Activated T-cell treated with anti-CD3 and anti-CD28 coated beads, Interleukin-2, amount 50 U/mL, for 4 hours (primary cell): ENCODE measurements at regions not wholly inside any gene's neighbourhood (a gene's known extent, or its start where the extent isn't known, plus 50 kb on each side); places are given as distances from the start of the nearest gene placed in this dataset.

Experiments used
- ATAC-seq, 2 donors: fragments of 200-7000 bp; cut with Tn5 transposase; one replicate each; pipeline ENCODE4 v1.10.0; 2021
- DNase-seq: peaks from one replicate; pipeline ENCODE4 v3.0.0-alpha.2; 2020
- H3K27me3 Mint-ChIP-seq: one replicate; pipeline ENCODE4 v1.8.0; 2021; ENCODE audit warnings: low read depth, mixed read lengths
- H3K36me3 Mint-ChIP-seq: one replicate; pipeline ENCODE4 v1.8.0; 2022; ENCODE audit warnings: mixed read lengths; ENCODE audit not compliant: insufficient read depth
- H3K4me1 Mint-ChIP-seq: one replicate; pipeline ENCODE4 v1.8.0; 2021; ENCODE audit warnings: low read depth, mixed read lengths
- H3K4me3 Mint-ChIP-seq: one replicate; pipeline ENCODE4 v1.8.0; 2021; ENCODE audit warnings: mild to moderate bottlenecking, moderate library complexity, mixed read lengths
- H3K9me3 Mint-ChIP-seq: one replicate; pipeline ENCODE4 v1.8.0; 2021; ENCODE audit warnings: mixed read lengths

DNA sequence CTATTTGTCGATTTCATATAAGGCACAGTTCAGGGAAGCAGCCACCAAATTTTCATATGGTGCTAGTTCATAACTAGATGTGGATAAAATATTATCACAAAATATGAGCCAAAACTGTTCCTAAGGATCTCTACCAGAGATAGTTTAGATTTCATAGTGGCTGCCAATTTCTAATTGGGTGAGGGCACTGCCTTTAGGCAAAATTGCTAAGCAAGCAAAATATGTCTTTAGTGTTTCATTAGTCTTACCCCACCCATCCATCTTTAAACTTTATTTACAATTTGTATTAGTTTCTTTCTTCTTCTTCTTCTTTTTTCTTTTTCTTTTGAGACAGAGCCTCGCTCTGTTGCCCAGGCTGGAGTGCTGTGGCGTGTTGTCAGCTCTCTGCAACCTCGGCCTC, 77.1 kb upstream of the SLC4A10 start:
- H3K27me3 Mint-ChIP-seq, result peaks cover 7% of the 10 kb centered on the region
- no peak for ATAC-seq

DNA sequence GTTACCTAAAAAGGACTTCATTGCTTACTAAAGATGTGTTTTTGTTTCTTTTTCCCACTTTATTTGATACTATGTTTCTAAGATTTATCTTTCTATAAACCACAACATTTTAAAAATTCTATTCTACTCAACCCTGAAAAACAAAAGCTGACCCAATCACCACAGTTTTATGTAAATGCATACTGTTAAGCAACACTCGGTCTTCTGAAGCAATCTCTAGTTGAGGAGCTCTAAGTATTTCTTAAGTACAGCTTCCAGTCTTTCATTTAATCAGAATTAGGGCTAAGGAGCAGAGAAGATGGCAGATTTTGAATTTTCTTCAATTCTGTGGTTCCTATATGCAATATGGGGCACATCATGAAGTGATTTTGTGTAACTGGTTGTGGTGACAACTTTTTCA, 72.2 kb upstream of the SLC4A10 start:
- Mint-ChIP-seq H3K27me3 (peaks cover 12% of the 10 kb centered on the region), H3K36me3 (no peaks in the 10 kb centered on the region), H3K4me3 (no peak overlapping the region), H3K4me1 (no peaks in the 10 kb centered on the region), H3K9me3 (no peaks in the 10 kb centered on the region)
- no peak for ATAC-seq
- DNase-seq, result no peak

More for the DNA sequence above, 77.1 kb upstream of the SLC4A10 start:
- Mint-ChIP-seq H3K9me3 (no peaks in the 10 kb centered on the region), H3K36me3 (no peaks in the 10 kb centered on the region), H3K4me3 (no peak overlapping the region), H3K4me1 (no peaks in the 10 kb centered on the region)
- no peak for DNase-seq

DNA sequence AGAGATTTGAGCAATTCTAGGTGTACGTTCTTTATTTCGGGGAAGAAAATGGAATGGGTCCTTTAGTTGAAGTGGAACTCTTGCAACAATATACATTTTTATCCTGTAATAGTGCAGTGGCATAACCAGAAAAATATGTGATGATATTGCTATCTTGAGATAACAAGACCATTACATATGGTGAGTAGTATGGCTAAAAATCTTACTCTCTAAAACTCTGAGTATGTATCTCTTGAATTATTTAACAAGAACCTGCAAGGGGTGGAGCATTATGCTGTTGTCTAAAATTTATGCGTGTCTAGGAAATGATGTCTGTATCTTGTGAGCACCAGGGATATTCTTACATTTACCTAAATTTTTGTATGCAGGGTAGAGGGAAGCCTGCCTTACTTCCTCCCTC, 68.4 kb upstream of the SLC4A10 start:
- H3K4me1 Mint-ChIP-seq, result no peaks in the 10 kb centered on the region
- no peaks in the 10 kb centered on the region for H3K36me3 Mint-ChIP-seq
- peaks cover 10% of the 10 kb centered on the region for H3K27me3 Mint-ChIP-seq
- H3K4me3 Mint-ChIP-seq, result no peak overlapping the region
- no peak for ATAC-seq
- no peak for DNase-seq
- H3K9me3 Mint-ChIP-seq, result no peaks in the 10 kb centered on the region

DNA sequence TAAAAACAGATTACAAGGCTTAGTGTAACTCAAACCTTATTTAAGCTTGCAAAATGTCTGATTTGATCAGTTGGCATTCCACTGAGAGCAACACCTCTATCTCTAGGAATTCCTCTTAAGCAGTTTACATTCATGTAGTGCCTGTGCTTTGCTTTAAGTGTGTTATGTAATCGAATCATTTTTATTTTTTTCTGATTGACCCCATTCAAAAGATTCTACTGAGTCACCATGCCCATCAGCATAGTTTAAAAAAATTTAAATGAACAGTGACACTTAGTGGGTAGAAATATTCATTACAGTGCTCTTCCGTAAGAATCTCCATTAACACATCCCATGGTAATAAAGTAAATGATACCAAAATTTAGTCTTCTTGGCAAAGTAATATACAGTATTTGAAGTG, 67.8 kb upstream of the SLC4A10 start:
- ATAC-seq, result no peak
- H3K4me3 Mint-ChIP-seq, result no peak overlapping the region
- no peaks in the 10 kb centered on the region for H3K36me3 Mint-ChIP-seq
- peaks cover 13% of the 10 kb centered on the region for H3K27me3 Mint-ChIP-seq
- DNase-seq, result no peak
- H3K4me1 Mint-ChIP-seq, result no peaks in the 10 kb centered on the region
- no peaks in the 10 kb centered on the region for H3K9me3 Mint-ChIP-seq

DNA sequence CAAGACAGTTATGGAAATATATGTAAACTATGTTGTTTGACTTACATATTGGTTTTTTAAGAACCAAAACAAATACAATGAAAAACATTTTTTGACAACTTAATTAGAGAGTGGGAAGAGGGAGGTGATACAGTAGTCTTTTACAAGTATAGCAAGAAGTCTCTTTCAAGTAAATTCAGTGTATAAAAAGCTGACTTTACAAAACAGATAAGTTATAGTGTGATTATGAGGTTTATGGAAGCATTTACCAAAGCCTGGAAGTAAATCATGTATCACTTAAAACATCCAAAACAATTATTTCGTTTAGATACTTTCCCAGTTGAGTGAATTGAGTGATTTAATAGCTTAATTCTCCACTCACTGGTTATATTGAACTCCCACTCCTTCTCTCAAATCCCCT, 66.7 kb upstream of the SLC4A10 start:
- Mint-ChIP-seq H3K4me3 (no peak overlapping the region), H3K4me1 (no peaks in the 10 kb centered on the region), H3K36me3 (no peaks in the 10 kb centered on the region), H3K9me3 (no peaks in the 10 kb centered on the region), H3K27me3 (peaks cover 11% of the 10 kb centered on the region)
- ATAC-seq (no peak), DNase-seq (no peak)

DNA sequence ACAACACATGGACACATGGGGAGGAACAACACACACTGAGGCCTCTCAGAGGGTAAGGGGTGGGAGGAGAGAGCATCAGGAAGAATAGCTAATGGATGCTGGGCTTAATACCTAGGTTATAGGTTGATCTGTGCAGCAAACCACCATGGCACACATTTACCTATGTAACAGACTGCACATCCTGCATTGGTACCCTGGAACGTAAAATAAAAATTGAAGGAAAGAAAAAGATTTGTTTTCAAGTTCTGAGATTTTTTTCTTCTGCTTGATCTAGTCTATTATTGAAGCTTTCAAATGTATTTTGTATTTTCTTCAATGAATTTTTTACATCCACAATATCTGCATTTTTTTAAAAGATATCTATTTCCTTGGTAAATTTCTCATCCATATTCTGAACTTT, 59.3 kb upstream of the SLC4A10 start:
- Mint-ChIP-seq H3K36me3 (no peaks in the 10 kb centered on the region), H3K4me1 (peaks cover 5% of the 10 kb centered on the region), H3K27me3 (peaks cover 20% of the 10 kb centered on the region), H3K9me3 (peaks cover 27% of the 10 kb centered on the region), H3K4me3 (no peak overlapping the region)
- ATAC-seq (no peak), DNase-seq (no peak)

DNA sequence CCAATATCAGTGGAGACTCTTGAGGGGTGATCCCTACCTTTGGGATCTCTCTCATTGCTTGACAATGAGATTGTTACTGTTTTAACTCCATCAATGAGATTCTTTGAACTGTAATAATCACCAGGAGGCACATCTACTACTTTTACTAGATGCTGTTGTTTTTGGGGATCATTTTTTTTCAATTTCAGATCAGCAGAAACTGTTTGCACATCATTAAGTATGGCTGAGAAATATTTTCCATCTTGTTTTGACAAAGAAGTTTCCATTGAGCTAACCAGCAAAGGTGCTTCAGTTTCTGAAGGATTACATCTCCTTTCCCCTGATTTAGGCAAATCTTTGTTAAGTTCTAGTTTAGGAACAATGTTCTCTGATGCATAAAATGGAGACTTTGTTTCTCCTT, 54.8 kb upstream of the SLC4A10 start:
- Mint-ChIP-seq H3K4me3 (no peak overlapping the region), H3K36me3 (no peaks in the 10 kb centered on the region), H3K4me1 (peaks cover 5% of the 10 kb centered on the region), H3K27me3 (peaks cover 7% of the 10 kb centered on the region), H3K9me3 (peaks cover 11% of the 10 kb centered on the region)
- ATAC-seq (no peak), DNase-seq (no peak)

DNA sequence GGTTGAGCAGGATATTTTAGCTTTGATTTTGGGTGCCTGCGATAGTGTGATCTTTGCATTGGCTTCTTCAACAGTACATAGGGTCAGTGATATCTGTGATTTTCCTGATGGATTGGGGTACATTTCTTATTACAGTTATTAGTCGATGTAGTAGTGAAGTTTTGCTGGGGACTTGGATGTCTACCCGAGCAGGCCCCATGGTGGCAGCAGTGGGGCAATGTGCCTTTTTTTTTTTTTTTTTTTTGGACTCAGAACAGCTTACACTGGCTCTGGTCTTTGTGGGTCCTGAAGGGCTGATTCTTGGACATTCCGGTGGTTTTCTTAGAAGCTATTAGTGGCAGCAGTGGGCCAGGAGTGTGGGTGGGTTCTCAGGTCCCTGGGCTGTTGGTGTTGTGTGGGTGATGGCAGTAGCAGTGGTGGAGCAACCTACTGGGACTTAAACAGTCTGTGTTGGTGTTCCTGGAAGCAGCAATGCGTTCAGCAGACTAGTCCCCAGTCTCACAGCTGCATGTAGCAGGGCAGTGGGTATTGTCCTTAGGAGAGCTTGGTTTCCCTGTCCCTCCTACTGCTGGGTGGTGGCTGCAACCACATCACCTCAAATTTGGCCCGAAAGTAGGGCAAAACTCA, 53.7 kb upstream of the SLC4A10 start:
- no peak for ATAC-seq
- Mint-ChIP-seq H3K9me3 (peaks cover 3% of the 10 kb centered on the region), H3K4me1 (peaks cover 5% of the 10 kb centered on the region), H3K27me3 (peaks cover 4% of the 10 kb centered on the region), H3K4me3 (no peak overlapping the region), H3K36me3 (no peaks in the 10 kb centered on the region)
- no peak for DNase-seq

DNA sequence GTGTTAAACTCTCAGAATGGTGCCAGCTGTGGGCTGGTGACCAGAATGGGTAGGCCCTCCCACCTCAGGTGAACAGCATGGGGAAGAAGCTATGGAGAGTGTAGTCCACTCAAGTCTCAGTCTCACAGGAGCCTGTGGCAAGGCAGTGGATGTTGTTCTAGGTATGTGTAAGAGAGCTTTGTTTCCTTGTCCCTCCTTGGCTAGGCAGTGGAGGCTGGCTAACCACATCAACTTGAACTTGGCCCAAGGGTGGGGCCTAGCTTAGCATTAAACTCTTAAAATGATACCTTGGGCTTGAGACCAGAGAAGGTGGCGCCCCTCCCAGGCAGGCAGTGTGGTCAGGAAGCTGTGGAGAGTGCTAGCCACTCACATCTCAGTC, 53.2 kb upstream of the SLC4A10 start:
- peaks cover 5% of the 10 kb centered on the region for H3K4me1 Mint-ChIP-seq
- H3K9me3 Mint-ChIP-seq, result no peaks in the 10 kb centered on the region
- no peaks in the 10 kb centered on the region for H3K36me3 Mint-ChIP-seq
- H3K4me3 Mint-ChIP-seq, result no peak overlapping the region
- no peak for DNase-seq
- H3K27me3 Mint-ChIP-seq, result peaks cover 4% of the 10 kb centered on the region
- ATAC-seq, result no peak
